HG02588 (cell line): ENCODE measurements at regions not wholly inside any gene's neighbourhood (a gene's known extent, or its start where the extent isn't known, plus 50 kb on each side); places are given as distances from the start of the nearest gene placed in this dataset.
A peak's percentile ranks its signal among the peaks of the same experiment; 100 is the strongest.
"Not testable (repeated sequence)": the region's sequence is repeated elsewhere in the genome, so short reads cannot be mapped to it uniquely, and the experiment has no call there.

Experiments used
- ATAC-seq: cut with Tn5 transposase; IDR thresholded peaks from one replicate; pipeline ENCODE4 v1.9.1; 2021; ENCODE audit warnings: mild to moderate bottlenecking, moderate library complexity; ENCODE audit not compliant: unreplicated experiment

DNA sequence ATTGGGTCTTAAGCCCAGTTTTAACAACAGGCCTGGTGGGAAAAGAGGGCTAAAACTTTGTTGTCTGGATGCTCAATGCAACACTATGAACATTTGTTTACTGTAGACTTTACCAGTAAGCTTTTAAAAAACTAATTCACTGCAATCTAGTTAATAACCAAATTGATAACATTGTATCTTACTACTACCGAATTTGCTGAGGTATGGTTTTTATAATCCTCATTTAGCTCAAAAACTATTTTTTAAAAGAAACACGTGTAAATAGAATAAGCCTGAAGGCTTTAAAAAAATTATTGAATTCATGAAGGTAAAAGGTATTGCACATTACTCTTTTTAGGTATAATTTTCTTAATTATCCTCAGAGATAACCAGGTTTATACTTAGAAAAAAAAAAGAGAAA lies 500.6 kb downstream of the RWDD3 start:
- ATAC-seq: no peak

DNA sequence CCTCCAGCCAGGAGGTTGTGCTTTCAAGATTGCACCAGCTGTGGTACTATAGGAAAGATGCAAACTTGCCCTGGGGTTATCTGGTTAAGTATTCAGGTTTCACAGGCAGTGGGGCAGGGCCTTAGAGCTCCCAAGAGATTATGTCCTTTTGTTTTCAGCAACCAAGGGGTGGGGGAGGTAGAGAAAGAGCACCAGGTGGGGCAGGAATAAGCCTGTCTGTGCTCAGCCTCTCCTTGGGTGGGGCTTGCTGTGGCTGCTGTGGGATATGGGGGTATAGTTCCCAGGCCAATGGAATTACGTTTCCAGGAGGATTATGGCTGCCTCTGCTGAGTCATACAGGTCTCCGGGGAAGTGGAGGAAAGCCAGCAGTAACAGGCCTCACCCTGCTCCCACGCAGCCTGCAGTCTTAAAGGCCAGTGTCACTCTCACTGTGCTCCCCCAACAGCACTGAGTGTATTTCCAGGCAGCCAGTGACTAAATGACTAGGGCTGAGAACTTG lies 508.6 kb downstream of the RWDD3 start:
- peak; percentile 82 for ATAC-seq

DNA sequence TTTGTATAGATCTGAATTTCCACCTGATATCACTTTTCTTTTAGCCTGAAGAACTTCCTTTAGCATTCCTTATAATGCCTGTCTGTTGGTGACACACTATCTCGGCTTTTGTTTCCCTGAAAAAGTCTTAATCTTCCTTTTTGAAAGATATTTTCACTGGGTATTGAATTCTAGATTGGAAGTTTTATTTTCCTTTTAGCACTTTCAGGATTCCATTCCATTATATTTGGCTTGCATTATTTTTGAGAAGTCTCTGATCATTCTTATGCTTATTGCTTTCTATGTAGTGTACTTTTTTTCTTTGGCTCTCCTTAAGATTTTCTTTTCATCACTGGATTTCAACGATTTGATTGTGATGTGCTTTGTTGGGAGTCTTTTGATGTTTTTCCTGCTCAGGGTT lies 510.7 kb downstream of the RWDD3 start:
- ATAC-seq: no peak

DNA sequence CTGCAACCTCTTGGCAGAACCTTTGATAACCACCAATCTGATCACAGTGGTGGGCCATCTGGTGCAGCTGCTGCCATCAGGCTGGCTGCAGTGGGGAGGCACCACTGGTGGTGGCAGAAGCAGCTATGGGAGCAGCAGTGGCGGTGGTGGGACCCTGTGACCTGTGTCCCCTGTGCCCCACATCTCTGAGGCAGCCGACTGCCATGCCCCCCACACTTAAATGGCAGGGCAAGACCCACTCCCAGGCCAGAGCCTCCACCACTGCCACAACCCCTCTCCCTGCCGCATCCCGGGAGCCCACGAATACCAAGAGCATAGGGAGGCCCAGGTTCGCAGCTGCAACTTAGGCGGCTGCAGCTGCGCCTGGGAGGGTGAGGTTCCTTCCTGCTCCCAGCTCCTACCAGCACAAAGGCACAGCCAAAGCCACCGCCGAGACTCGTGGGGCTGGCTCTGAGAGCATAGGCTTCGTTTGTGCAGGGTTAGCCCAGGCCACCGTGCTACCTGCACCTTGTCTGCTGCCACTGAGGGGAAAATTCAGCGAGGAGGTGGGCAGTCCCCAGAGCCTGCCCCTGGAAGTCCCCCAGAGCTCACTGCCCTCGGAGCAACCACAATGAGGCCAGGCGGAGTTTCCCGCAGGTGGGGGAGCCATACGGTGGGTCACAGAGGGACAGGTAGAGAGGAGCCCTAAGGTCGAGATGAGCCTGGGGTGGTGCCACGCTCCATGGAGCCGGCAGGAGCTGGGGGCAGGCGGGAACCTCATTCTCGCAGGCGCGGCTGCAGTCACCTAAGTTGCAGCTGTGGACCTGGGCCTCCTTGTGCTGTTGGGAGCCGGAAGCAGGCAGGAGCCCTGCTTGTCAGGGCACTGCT lies 518.7 kb downstream of the RWDD3 start:
- no peak for ATAC-seq

DNA sequence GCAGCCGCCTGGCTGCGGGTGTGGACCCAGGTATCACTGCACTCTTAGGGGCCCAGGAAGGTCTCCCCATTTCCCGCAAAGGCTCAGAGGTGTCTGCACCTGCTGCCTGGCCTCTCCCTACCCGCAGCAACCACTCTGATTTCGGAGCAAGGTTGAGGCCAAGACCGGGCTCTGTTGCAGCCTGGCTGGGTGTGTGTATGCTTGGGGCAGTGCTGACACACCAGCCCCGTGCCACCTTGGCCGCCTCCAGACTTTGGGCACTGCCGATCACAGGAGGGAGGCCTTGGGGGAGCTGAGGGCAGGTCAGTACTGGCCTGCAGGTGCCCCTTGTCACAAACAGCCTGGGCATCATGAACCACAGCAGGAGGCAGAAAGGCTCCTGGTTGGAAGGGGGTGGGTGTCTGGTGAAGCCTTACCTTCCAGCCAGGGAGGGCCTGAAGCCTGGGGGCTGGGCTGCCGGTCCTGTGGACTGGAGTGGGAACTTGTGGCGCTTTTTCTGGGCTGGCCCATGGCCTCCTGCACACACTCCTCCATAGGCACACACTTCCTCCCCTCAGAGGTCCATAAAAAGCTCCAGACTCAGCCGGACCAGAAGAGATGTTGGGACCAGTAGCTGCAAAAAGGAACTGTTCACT lies 519.5 kb downstream of the RWDD3 start:
- no peak for ATAC-seq

DNA sequence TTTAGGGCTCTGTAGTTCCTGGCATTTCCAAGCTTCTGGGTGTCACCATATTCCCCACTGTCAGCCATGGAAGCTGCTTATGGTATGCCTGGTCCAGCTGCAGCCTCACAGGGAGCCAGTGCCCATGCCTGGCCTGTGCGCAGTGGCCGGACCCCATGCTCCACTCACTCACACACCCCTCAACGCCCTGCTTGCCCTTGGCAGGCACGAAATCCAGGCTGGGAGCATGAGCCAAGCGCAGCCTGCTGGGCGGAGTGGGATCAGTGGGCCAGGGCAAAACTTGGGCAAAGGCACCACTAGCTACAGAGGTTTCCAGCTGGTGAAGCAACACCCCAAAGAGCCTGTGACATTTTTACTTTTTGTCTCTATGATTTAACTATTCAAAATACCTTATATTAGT lies 520.4 kb downstream of the RWDD3 start:
- no peak for ATAC-seq

DNA sequence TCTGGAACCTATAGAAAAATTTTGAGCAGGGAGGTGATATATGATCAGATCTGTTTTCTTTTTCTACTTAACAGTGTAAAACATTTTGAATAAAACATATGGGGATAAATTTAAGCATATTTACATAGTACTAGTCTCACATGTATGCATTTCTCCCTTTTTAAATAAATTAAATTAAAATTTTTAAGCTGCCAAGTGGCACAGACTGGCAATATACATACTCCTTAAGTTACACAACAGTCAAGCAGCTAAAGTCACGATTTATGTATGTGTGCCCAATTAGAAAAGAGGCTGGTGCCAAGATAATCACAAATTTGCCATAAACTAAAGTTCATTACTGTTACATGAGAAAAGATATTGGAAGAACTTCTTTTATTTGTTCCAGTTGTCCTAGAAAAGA lies 532.0 kb downstream of the RWDD3 start:
- ATAC-seq: no peak

DNA sequence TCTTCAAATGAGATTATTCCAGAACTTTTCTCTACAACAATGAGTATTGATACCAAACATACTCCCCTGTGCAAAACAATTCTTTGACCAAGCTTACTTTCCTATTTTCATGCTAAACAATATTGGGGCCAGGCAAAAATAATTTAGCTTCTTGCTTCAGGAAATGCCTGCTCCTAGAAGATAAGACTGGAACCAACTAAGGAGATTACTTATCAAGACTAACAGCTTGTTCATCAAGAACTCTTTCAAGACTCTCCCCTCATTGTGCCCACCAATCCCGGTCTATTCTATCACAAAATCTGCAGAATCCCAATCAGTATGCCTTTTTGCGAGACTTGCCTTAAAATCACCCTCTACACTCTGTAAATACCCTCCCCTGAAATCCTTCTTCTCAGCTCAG lies 536.6 kb downstream of the RWDD3 start:
- no peak for ATAC-seq

DNA sequence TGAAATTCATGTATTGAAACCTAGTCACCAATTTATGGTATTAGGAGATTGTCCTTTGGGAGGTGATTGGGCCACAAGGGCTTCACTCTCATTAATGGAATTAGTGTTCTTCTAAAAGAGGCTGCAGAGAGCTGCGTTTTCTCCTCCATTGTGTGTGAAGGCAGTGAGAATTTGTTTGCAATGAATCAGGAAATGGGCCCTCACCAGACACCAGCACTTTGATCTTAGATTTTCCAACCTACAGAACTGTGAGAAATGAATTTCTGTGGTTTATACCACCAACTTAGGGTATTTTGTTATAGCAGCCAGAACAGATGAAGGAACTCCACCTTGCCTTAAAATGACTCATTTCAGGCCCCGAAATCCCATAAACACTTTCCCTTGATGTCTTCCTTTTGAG lies 544.2 kb downstream of the RWDD3 start:
- no peak for ATAC-seq

DNA sequence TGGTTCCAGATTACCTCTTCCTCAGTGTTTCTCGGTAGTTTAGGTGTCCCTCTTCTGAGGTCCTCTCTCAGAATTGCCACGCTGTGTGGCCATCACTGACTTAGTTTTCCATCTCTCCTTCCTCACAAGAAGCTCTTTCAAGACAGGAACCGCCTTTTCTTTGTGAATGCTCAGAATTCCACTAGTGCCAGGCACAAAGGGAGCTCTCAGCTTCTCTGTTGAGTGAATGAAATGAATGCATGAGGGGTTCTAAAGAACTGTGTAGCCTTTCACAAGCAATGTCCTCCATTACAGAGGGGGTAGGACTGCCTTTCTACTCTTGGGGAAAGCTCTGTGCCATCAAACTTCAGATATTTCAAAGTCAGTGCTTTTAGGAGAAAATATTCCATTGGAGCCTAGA lies 546.8 kb downstream of the RWDD3 start:
- ATAC-seq: no peak

DNA sequence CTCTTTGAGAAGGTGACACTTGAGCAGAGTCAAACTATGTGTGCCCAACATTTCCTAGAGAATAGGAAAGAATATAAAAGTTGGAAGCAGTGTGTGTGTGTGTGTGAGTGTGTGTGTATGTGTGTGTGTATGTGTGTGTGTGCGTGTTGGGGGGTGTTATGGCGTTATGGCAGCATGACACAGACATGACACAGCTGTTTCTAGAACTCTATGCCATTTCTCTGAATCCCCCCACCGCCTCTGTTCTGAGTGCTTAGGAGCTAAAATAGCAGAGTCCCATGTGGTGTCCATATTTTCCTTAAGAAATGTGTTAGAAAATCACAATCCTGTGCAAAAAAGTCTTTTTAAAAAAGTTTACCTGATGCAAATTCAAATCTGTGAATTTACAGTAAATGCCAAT lies 556.1 kb downstream of the RWDD3 start:
- no peak for ATAC-seq

DNA sequence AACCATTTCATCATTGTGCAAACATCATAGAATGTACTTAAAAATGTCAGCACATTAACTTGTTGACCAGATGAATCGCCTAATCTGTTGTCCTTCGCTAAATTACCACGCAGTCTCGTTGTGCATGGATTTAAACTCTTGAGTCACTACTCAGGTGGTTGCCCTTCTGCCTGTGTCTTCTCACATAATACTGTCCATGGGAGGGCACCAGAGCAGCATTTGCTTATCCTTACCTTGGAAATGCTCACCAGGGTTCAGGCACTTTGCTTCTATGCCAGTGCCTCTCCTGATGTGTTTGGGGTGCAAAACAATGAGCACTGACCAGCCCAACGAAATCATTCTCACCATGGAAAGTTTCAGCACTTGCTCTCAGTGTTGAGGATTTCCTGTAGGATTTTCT lies 559.9 kb downstream of the RWDD3 start:
- ATAC-seq: no peak

DNA sequence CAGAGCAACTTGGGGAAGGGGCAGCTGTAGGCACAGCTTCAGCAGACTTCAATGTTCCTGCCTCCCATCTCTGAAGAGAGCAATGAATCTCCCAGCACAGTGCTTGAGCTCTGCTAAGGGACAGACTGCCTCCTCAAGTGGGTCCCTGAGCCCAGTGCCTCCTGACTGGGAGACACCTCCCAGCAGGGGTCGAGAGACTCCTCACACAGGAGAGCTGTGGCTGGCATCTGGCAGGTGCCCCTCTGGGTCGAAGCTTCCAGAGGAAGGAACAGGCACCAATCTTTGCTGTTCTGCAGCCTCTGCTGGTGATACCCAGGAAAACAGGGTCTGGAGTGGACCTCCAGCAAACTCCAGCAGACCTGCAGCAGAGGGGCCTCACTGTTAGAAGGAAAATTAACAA lies 563.8 kb downstream of the RWDD3 start:
- not testable (repeated sequence) for ATAC-seq

DNA sequence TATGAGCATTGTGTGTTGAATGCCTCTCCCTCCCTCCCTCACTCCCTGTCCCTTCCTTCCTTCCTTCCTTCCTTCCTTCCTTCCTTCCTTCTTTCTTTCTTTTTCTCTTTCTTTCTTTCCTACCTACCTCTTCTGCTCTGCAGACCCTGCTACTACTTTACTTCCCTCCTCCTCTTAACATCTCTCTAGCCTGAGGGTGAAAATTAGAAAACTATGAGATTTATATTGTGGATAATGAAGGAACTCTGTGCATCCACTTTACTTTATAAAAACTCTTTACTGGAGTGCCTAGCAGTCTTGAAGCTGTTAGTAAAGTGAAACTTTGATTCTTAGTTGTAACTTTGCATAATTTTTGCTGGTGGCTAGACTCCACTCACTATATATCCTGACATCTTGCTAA lies 572.2 kb downstream of the RWDD3 start:
- ATAC-seq: no peak

DNA sequence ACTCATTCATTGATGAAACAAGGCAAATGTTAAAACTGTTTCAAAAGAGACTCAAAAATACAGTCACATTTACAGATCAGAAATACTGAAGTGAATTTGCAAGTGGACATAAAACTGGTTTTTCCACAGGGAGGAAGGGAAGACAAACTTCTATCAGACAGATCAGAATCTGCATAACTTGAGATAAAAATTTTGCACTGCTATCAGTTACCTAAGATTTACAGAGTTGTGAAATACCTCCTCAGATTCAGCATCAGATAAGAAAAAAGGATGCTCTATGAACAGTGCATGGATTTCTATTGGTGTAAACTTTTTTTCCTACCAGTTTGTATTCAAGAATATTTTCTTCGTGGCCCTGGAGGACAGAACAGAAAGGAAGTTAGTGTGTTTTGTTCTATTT lies 575.4 kb downstream of the RWDD3 start:
- ATAC-seq: no peak

DNA sequence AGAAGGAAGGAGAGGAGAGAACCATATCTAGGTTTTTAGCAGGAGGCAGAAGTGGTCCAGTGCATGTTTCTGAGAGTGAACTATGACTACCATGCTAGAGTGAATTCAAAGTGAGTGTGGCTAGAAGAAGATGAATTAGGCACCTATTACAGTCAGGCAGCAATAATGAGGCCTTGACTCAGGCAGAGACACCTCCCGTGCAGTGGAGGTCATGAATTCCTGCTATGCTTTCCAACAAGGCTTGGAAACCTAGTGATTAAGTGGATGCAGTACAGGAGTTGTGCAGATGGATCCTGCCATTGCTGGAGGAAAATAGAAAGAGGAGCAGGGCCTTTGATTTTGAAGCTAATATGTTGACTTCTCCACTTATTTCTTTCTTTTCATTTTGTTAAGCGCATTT lies 581.5 kb downstream of the RWDD3 start:
- no peak for ATAC-seq

DNA sequence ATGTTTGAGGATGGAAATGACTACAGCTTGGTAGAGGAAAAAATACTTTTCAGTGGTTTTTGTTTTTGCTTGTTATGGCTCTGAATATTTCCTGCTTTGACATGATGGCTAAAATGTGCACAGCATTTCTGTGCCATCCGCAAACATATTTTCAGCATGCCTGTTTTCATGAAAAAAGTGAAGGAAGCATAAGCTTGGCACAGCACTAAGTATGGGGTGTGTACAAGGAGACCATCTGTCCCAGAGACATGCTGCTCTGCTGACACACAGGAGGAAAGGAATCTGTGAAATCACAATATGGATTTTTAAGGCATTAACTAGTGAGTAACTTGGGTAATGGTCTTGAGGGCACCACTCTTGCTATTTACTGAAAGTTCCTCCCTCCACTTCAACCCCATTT lies 595.5 kb downstream of the RWDD3 start:
- no peak for ATAC-seq

DNA sequence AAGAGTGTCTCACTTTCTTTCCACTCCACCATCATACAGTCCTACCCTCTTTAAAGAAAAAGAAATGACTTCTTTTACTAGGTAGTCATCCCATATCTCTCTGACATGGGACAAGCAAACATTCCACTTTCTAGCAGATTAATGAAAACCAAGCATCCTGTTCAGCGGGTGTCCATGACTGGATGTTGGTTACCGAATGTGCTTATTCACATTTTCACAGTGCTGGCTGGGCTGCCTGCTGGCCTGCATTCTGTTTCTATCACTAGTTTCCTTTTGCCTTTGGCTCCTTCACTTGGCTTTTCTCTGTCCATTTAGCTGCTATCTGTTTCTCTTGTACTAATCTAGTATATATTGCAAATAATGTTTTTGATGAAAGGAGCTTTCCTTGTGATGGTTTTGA lies 598.4 kb downstream of the RWDD3 start:
- ATAC-seq: no peak

DNA sequence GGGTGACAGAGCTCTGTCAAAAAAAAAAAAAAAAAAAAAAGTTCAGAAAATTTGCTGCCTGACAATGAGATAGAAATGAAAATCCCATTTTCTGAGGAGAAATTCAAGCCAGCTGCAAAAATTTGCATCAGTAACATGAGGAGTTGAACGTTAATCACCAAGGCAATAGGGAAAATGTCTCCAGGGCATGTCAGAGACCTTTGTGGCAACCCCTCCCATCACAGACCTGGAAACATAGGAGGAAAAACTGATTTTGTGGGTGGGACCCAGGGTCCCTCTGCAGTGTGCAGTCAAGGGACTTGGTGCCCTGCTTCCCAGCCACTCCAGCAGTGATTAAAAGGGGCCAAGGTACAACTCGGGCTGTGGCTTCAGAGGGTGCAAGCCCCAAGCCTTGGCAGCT lies 615.4 kb downstream of the RWDD3 start:
- no peak for ATAC-seq

DNA sequence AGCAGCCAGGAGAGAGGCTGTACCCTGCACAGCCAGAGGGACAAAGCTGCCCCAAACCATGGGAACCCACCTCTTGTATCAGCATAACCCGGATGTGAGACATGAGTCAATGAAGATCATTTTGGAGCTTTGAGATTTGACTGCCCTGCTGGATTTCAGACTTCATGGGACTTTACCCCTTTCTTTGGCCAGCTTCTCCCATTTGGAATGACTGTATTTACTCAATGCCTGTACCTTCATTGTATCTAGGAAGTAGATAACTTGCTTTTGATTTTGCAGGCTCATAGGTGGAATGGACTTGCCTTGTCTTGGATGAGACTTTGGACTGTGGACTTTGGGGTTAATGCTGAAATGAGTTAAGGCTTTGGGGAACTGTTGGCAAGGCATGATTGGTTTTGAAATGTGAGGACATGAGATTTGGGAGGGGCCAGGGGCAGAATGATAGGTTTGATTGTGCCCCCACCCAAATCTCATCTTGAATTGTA lies 616.2 kb downstream of the RWDD3 start:
- ATAC-seq: no peak

DNA sequence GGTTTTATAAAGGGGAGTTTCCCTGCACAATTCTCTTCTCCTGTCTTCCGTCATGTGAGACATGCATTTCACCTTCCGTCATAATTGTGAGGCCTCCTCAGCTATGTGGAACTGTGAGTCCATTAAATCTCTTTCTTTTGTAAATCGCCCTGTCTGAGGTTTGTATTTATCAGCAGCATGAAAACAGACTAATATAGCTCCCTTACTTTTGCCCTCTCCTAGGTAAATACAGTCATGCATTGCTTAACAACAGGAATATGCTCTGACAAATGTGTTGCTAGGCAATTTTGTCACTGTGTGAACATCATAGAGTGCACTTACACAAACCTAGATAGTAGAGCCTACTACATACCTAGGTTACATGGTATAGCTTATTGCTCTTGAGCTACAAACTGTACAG lies 616.8 kb downstream of the RWDD3 start:
- no peak for ATAC-seq

DNA sequence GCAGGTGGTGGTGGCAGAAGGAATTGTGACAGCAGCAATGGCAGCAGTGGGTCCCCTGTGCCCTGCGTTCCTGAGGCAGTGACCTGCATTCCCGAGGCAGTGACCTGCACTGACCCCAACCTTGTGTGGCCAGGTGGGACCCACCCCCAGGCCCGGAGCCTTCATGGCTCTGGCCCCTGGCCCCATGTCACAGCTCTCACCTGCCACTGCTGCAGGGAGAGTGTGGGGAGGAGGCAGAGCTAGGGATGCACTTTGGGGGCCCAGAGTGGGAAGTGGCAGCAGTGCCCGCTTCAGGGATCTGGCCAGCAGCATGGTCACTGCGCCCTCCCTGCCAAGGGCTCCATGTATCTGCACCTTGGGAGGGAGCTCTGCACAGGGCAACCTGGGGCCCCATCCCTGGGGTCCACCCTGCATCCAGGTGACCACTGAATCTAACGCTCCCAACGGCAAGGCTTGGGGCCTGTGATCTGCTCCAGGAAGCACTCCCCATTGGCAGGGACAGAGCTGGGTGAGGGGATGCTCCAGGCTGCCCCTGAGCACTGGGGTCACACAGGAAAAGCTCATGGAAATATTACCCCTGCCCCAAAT lies 618.6 kb downstream of the RWDD3 start:
- no peak for ATAC-seq
